A673 (cell line): ENCODE measurements at regions not wholly inside any gene's neighbourhood (a gene's known extent, or its start where the extent isn't known, plus 50 kb on each side); places are given as distances from the start of the nearest gene placed in this dataset.

Experiments
- EZH2 ChIP-seq: fragments of 200-600 bp; sonication (generic); IDR thresholded peaks from 2 replicates; pipeline ENCODE4 v1.6.1; 2017; ENCODE audit warnings: borderline replicate concordance, low read depth, mild to moderate bottlenecking, mixed read lengths, antibody characterized with exemption, low read length; ENCODE audit not compliant: poor library complexity, severe bottlenecking
- TF ChIP-seq, protein P1 (sequence below): fragments of 300-800, 200-600 bp; sonication (generic); conservative IDR thresholded peaks from 2 replicates; pipeline ENCODE4 v1.5.1; 2017; ENCODE audit warnings: low read depth, mild to moderate bottlenecking, antibody characterized with exemption, low read length, moderate library complexity, mixed read lengths

DNA sequence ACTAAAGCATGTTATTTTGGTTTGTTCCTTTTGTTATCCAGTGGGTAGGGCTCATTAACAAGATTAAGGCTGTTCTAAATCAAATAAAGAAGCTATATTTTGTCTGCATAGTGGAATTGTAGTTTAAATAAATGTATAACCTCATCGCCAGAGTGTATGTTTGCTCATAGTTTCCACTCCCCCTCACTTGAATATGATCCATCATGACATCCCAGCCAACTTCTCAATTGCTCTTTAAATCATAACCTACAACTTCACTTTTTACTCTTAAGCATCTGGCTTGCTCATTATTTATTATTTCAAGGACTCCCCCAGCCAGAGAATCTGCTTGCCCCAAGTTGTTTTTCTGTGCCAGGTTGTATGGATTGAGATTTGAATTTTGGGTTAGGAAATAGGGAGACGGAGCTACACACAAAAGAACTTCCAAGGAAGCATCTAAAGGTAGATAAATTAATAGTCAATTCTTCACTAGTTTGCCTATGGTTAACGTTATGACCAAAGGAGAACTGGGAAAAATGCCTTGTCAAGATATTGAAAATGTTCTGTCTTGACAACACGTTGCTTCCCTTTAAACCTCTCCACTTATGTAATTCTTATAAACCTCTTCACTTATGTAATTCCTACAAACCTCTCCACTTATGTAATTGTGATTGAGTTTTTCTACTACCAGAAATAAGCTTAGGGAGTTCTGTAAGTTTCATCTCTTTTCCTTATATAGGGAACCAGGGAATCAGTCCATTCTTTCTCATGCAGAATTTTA lies 55.4 kb upstream of the UPP2 start:
- TF ChIP-seq, protein P1, sequence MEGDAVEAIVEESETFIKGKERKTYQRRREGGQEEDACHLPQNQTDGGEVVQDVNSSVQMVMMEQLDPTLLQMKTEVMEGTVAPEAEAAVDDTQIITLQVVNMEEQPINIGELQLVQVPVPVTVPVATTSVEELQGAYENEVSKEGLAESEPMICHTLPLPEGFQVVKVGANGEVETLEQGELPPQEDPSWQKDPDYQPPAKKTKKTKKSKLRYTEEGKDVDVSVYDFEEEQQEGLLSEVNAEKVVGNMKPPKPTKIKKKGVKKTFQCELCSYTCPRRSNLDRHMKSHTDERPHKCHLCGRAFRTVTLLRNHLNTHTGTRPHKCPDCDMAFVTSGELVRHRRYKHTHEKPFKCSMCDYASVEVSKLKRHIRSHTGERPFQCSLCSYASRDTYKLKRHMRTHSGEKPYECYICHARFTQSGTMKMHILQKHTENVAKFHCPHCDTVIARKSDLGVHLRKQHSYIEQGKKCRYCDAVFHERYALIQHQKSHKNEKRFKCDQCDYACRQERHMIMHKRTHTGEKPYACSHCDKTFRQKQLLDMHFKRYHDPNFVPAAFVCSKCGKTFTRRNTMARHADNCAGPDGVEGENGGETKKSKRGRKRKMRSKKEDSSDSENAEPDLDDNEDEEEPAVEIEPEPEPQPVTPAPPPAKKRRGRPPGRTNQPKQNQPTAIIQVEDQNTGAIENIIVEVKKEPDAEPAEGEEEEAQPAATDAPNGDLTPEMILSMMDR: no peak
- TF ChIP-seq EZH2: no peak
